ENCODE measurements at regions not wholly inside any gene's neighbourhood (a gene's known extent, or its start where the extent isn't known, plus 50 kb on each side); places are given as distances from the start of the nearest gene placed in this dataset.

- Mint-ChIP-seq H3K36me3 (ENCODE audit: low read depth) (no peaks in the 10 kb centered on the region), H3K4me1 (ENCODE audit: low read depth) (peaks cover 14% of the 10 kb centered on the region), H3K9me3 (no peaks in the 10 kb centered on the region), H3K4me3 (no peak overlapping the region), H3K27me3 (no peaks in the 10 kb centered on the region), H3K27ac (no peak overlapping the region)
- no peak for DNase-seq
Measured at GRCh38 chr12:90250042-90250441, 541.4 kb upstream of the ATP2B1 start.

- H3K27ac Mint-ChIP-seq: no peak overlapping the region
- H3K27me3 Mint-ChIP-seq: no peaks in the 10 kb centered on the region
- H3K9me3 Mint-ChIP-seq: no peaks in the 10 kb centered on the region
- DNase-seq: no peak
- H3K4me3 Mint-ChIP-seq: no peak overlapping the region
- H3K4me1 Mint-ChIP-seq (ENCODE audit: low read depth): no peaks in the 10 kb centered on the region
- H3K36me3 Mint-ChIP-seq (ENCODE audit: low read depth): no peaks in the 10 kb centered on the region
Measured at GRCh38 chr12:90246688-90247087, 538.0 kb upstream of the ATP2B1 start.

GRCh38 chr12:90245391-90245790 lies 536.8 kb upstream of the ATP2B1 start:
- no peak for DNase-seq
- H3K9me3 Mint-ChIP-seq: no peaks in the 10 kb centered on the region
- H3K36me3 Mint-ChIP-seq (ENCODE audit: low read depth): no peaks in the 10 kb centered on the region
- H3K4me3 Mint-ChIP-seq: no peak overlapping the region
- no peak overlapping the region for H3K27ac Mint-ChIP-seq
- no peaks in the 10 kb centered on the region for H3K4me1 Mint-ChIP-seq (ENCODE audit: low read depth)
- no peaks in the 10 kb centered on the region for H3K27me3 Mint-ChIP-seq

- Mint-ChIP-seq H3K36me3 (ENCODE audit: low read depth) (no peaks in the 10 kb centered on the region), H3K4me1 (ENCODE audit: low read depth) (no peaks in the 10 kb centered on the region), H3K4me3 (no peak overlapping the region), H3K9me3 (no peaks in the 10 kb centered on the region), H3K27me3 (no peaks in the 10 kb centered on the region), H3K27ac (no peak overlapping the region)
- DNase-seq: no peak
Measured at GRCh38 chr12:90244232-90244631, 535.6 kb upstream of the ATP2B1 start.

GRCh38 chr12:90243211-90243610 lies 534.6 kb upstream of the ATP2B1 start:
- H3K9me3 Mint-ChIP-seq: no peaks in the 10 kb centered on the region
- H3K4me3 Mint-ChIP-seq: no peak overlapping the region
- no peaks in the 10 kb centered on the region for H3K27me3 Mint-ChIP-seq
- no peak overlapping the region for H3K27ac Mint-ChIP-seq
- no peaks in the 10 kb centered on the region for H3K4me1 Mint-ChIP-seq (ENCODE audit: low read depth)
- DNase-seq: no peak
- no peaks in the 10 kb centered on the region for H3K36me3 Mint-ChIP-seq (ENCODE audit: low read depth)

- no peaks in the 10 kb centered on the region for H3K36me3 Mint-ChIP-seq (ENCODE audit: low read depth)
- peaks cover 18% of the 10 kb centered on the region for H3K27me3 Mint-ChIP-seq
- no peak overlapping the region for H3K4me3 Mint-ChIP-seq
- no peak overlapping the region for H3K27ac Mint-ChIP-seq
- no peak for DNase-seq
- no peaks in the 10 kb centered on the region for H3K9me3 Mint-ChIP-seq
- peaks cover 2% of the 10 kb centered on the region for H3K4me1 Mint-ChIP-seq (ENCODE audit: low read depth)
Measured at GRCh38 chr12:90239732-90240260, 531.2 kb upstream of the ATP2B1 start.

GRCh38 chr12:90238663-90239271 lies 530.1 kb upstream of the ATP2B1 start:
- Mint-ChIP-seq H3K4me1 (ENCODE audit: low read depth) (peaks cover 2% of the 10 kb centered on the region), H3K27me3 (peaks cover 20% of the 10 kb centered on the region), H3K4me3 (no peak overlapping the region), H3K36me3 (ENCODE audit: low read depth) (no peaks in the 10 kb centered on the region), H3K9me3 (no peaks in the 10 kb centered on the region), H3K27ac (no peak overlapping the region)
- DNase-seq: no peak

GRCh38 chr12:90237841-90238240 lies 529.2 kb upstream of the ATP2B1 start:
- Mint-ChIP-seq H3K4me1 (ENCODE audit: low read depth) (peaks cover 2% of the 10 kb centered on the region), H3K4me3 (no peak overlapping the region), H3K27ac (no peak overlapping the region), H3K27me3 (peaks cover 20% of the 10 kb centered on the region), H3K36me3 (ENCODE audit: low read depth) (no peaks in the 10 kb centered on the region), H3K9me3 (no peaks in the 10 kb centered on the region)
- DNase-seq: no peak

GRCh38 chr12:90235642-90236041 lies 527.0 kb upstream of the ATP2B1 start:
- Mint-ChIP-seq H3K27ac (no peak overlapping the region), H3K27me3 (peaks cover 20% of the 10 kb centered on the region), H3K4me3 (no peak overlapping the region), H3K36me3 (ENCODE audit: low read depth) (no peaks in the 10 kb centered on the region), H3K4me1 (ENCODE audit: low read depth) (peaks cover 2% of the 10 kb centered on the region), H3K9me3 (no peaks in the 10 kb centered on the region)
- no peak for DNase-seq

- no peaks in the 10 kb centered on the region for H3K36me3 Mint-ChIP-seq (ENCODE audit: low read depth)
- no peak overlapping the region for H3K4me3 Mint-ChIP-seq
- DNase-seq: no peak
- H3K4me1 Mint-ChIP-seq (ENCODE audit: low read depth): peaks cover 2% of the 10 kb centered on the region
- peaks cover 20% of the 10 kb centered on the region for H3K27me3 Mint-ChIP-seq
- H3K27ac Mint-ChIP-seq: no peak overlapping the region
- no peaks in the 10 kb centered on the region for H3K9me3 Mint-ChIP-seq
Measured at GRCh38 chr12:90234472-90234871, 525.8 kb upstream of the ATP2B1 start.

GRCh38 chr12:90233168-90234100 lies 524.8 kb upstream of the ATP2B1 start:
- H3K36me3 Mint-ChIP-seq (ENCODE audit: low read depth): no peaks in the 10 kb centered on the region
- H3K4me1 Mint-ChIP-seq (ENCODE audit: low read depth): peaks cover 2% of the 10 kb centered on the region
- H3K4me3 Mint-ChIP-seq: no peak overlapping the region
- H3K27ac Mint-ChIP-seq: no peak overlapping the region
- no peak for DNase-seq
- no peaks in the 10 kb centered on the region for H3K9me3 Mint-ChIP-seq
- peaks cover 20% of the 10 kb centered on the region for H3K27me3 Mint-ChIP-seq

GRCh38 chr12:90229407-90230170 lies 521.0 kb upstream of the ATP2B1 start:
- H3K27ac Mint-ChIP-seq: no peak overlapping the region
- no peaks in the 10 kb centered on the region for H3K9me3 Mint-ChIP-seq
- H3K4me3 Mint-ChIP-seq: no peak overlapping the region
- DNase-seq: no peak
- H3K27me3 Mint-ChIP-seq: peaks cover 8% of the 10 kb centered on the region
- H3K36me3 Mint-ChIP-seq (ENCODE audit: low read depth): no peaks in the 10 kb centered on the region
- no peaks in the 10 kb centered on the region for H3K4me1 Mint-ChIP-seq (ENCODE audit: low read depth)

- H3K4me1 Mint-ChIP-seq (ENCODE audit: low read depth): no peaks in the 10 kb centered on the region
- no peak for DNase-seq
- H3K9me3 Mint-ChIP-seq: no peaks in the 10 kb centered on the region
- peaks cover 10% of the 10 kb centered on the region for H3K27me3 Mint-ChIP-seq
- H3K4me3 Mint-ChIP-seq: no peak overlapping the region
- no peak overlapping the region for H3K27ac Mint-ChIP-seq
- H3K36me3 Mint-ChIP-seq (ENCODE audit: low read depth): no peaks in the 10 kb centered on the region
Measured at GRCh38 chr12:90226211-90226610, 517.6 kb upstream of the ATP2B1 start.

GRCh38 chr12:90216815-90217214 lies 508.2 kb upstream of the ATP2B1 start:
- Mint-ChIP-seq H3K27ac (no peak overlapping the region), H3K9me3 (no peaks in the 10 kb centered on the region), H3K27me3 (peaks cover 6% of the 10 kb centered on the region), H3K36me3 (ENCODE audit: low read depth) (no peaks in the 10 kb centered on the region), H3K4me1 (ENCODE audit: low read depth) (peaks cover 7% of the 10 kb centered on the region), H3K4me3 (no peak overlapping the region)
- no peak for DNase-seq

All from activated T-cell treated with anti-CD3 and anti-CD28 coated beads, Interleukin-2, amount 50 U/mL, for 24 hours (primary cell).